Gastrocnemius medialis (tissue), 4 donors: ENCODE measurements at regions not wholly inside any gene's neighbourhood (a gene's known extent, or its start where the extent isn't known, plus 50 kb on each side); places are given as distances from the start of the nearest gene placed in this dataset.

Experiments
- CTCF ChIP-seq, 5 experiments: fragments of 450-650 bp in 3 of 5; fragments of 200-600 bp in 2 of 5; sonication (generic) in 2 of 5; IDR thresholded peaks in 4 of 5; conservative IDR thresholded peaks in 1 of 5; 1 replicate in 4 of 5; 2 replicates in 1 of 5; pipeline ENCODE4 v1.5.1; 2016 to 2019; ENCODE audit warnings: antibody characterized with exemption in 5 of 5, mild to moderate bottlenecking in 3 of 5, moderate library complexity in 3 of 5
- POLR2A ChIP-seq, 2 donors: fragments of 450-650 bp; IDR thresholded peaks; one replicate each; pipeline ENCODE4 v1.6.1; 2017; ENCODE audit warnings: antibody characterized with exemption in 2 of 2, mild to moderate bottlenecking in 2 of 2, moderate library complexity in 2 of 2

DNA sequence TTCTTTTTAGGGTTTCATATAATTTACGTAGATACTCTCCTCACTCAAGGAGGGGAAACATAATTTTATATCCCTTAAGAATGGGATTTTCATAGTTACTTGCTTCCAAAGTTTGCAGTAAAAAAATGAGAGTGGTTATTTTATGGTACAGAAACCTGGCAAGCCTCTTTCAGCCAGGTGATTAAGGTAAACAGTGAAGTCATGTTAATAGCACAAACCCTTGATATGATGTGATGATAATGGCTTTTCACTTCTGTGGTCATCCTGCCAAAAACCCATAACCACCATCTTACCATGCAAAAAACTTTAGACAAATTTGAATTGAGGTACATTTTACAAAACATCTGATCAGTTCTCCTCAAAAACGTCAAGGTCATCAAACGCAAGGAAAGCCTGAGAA, 517.8 kb downstream of the SLITRK5 start:
- no peak for TF ChIP-seq CTCF (IDR thresholded peaks at IDR 0.05 in 4 of 5, conservative IDR thresholded peaks at IDR 0.05 in 1 of 5)
- TF ChIP-seq POLR2A (IDR thresholded peaks at IDR 0.05): no peak
